GM21576 (cell line): ENCODE measurements at regions not wholly inside any gene's neighbourhood (a gene's known extent, or its start where the extent isn't known, plus 50 kb on each side); places are given as distances from the start of the nearest gene placed in this dataset.
"Not testable (repeated sequence)": the region's sequence is repeated elsewhere in the genome, so short reads cannot be mapped to it uniquely, and the experiment has no call there.

Source experiments
- ATAC-seq: cut with Tn5 transposase; IDR thresholded peaks from one replicate; pipeline ENCODE4 v1.9.1; 2021; ENCODE audit warnings: mild to moderate bottlenecking, moderate library complexity; ENCODE audit not compliant: unreplicated experiment

DNA sequence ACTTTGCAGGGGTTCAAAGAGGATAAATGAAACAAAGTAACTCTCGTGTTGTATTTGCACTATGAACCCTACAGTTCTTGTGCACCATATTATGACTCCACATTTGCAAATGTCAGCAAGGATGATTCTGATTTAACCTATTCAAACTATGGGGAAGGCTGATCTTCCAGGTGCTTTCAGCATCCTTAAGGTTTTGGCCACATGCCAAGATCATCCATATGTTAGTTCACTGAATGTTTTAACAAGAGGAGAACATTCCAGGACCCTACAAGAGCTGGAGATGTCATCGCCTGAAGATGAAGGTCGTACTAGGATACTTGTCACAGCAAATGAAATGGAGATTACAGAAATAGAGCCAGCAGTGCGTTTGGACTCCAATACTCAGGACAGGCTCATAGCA, 114.2 kb downstream of the DHRS2 start:
- no peak for ATAC-seq

DNA sequence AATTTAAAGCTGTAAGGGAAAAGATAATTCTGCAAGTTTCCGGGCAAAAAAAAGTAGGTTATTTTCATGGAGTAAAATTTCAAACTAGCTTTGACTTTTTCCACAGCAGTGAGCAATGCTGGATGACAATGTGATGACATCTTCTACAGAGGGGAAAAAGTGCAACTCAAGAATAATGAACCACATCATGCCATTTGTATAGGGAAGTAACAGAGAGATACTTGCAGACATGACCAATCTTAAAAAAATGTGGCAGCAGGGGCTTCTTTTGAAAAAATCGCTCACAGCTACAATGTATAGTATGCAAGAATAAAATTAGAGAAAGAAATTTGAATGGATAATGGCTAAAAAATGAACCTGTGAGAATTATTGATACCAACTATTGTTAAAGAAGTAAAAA, 115.5 kb downstream of the DHRS2 start:
- no peak for ATAC-seq

DNA sequence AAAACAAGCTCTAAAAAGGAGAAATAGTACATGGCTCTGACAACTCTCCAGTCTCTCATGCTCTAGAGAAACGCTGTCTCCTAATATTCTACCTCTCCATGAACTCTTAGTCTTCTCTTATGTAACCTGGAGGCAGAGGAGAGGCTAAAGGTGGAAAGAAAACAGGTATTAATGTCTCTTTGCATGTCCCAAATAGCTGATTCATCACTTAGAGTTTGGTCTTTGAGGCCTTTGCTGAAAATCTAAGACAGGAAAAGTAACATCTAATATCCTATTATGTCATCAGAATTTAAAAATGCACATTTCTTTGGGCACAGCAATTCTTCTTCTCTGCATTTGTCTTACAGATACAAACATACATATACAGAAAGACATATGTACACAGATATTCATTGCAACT, 127.2 kb downstream of the DHRS2 start:
- no peak for ATAC-seq

DNA sequence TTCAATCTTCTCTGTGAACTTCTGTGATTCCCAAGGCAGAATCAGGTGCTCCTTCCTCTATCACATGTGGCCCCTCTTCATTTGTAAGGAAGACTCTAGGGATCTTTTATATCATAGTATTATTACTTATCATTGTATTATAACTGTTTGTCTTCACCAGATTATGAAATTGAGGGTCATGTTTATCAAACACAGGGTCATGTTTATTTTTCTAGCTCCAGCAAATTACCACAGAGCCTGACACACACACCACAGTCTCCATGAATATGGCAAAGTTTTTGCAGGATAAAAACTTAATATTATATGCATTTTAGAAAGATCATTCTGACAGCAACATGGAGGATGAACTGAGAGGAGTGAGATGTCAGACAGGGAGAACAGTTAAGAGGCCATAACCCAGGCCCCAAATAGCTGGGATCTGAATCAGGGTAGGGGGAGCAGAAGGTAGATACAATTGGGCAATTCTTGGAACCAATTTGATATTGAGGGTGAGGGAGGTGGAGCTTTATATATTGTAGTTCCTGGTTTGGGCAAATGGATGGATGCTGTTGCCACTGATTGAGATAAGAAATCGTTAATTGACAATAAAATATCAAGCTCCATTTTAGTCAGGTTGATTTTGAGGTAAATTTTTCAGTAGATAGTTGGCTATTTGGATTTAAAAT, 130.7 kb downstream of the DHRS2 start:
- ATAC-seq, result no peak

DNA sequence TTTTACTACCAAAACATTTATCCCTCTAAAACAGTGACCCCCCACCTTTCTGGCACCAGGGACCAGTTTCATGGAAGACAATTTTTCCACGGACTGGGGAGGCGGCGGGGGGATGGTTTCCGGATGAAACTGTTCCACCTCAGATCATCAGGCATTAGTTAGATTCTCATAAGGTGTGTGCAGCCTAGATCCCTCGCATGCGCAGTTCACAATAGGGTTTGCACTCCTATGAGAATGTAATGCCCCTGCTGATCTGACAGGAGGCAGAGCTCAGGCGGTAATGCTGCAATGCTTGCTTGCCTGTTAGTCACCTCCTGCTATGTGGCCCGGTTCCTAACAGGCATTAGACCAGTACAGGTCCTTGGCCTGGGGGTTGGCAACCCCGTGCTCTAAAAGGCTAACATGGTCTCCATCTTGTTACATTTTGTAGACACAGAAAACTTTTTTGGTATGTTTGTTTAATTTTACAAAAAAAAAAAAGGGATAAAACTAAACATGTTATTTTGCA, 133.1 kb downstream of the DHRS2 start:
- ATAC-seq, result not testable (repeated sequence)

DNA sequence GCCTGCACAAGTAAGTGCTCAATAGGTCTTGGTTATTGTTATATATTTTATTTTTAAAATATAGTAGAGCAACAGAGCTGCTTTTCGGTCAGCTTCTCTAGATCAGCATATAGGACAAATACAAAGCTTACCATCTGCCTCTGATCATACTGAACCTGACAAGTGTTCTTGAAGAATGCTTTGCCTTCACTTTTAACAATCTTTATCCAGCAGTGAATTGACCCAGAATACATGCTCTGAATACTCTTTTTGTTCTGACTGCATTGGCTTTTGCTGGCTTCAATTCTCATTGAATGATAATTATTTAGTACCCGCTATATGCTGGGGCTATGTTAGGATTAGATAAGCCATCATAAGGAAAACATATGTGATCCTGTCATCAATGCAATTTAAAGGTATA, 137.8 kb downstream of the DHRS2 start:
- ATAC-seq, result no peak

DNA sequence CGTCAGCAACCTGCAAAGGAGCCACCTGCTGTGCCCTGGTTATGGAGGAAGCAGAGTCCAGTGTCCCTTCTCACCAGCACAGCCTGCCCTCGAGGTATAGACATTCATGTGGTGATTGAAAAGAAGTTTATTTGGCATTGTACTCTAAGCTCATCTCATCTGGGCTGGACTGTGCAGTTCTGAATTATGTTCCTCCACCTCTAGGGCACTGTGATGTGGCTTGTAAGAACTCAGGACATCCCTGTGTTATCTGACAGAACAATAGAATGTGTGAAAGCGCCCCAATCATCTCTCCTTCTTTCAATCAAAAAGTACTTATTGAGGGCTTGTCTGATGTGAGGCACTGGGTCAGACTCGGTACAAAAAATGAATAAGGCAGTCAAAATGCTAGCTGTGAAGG, 140.1 kb downstream of the DHRS2 start:
- no peak for ATAC-seq

DNA sequence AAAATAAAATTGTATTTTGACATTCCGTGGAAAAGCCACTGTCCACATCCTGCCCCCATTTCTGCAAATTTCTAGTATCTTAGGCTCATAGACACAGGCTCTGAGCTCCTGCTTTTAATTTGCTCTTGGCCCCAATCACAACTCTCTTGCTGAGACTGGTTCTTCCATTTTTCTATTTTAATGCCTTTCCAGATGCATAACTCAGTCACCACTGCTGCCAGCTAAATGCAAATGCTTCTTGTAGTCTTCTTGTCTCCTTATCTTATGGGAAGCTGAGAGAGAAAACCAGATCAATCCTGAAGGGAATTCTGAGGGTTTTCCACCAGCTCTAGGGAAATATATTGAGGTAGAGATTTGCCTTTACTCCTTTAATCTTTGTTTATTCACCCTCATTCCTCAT, 149.0 kb downstream of the DHRS2 start:
- no peak for ATAC-seq

DNA sequence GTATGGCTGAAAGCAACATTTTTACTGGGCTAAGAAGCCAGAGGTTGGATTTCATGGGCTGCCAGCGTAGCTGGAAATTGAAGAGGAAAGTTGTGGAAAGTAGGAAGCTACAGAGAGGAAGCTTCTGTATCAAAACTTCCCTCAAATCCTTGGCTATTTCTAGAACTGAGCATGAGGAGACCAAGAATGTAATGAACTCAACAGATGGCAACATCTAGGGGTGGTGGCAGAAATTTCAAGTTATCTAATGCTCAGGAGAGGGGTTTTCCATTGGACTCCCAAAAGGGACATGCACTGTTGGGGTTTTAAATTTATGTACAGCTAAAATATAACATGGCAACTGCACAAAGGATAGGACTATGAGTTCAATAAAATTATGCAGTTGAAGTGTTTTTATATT, 151.3 kb downstream of the DHRS2 start:
- ATAC-seq, result no peak

DNA sequence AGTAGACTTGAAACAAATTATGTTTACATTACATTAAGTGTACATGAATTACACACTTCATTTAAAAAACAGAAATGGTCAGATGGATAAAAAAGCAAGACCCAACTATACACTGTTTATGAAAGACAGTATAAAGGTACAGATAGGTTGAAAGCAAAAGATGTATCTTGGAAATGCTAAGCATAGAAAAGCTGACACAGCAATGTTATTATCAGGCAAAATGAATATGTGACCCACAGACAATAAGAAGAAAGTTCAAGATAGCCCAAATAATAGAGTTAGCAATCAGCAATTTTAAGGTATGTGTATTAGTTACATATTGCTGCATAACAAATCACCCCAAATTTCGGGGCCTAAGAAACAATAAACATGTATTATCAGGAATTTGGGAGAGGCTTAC, 153.5 kb downstream of the DHRS2 start:
- ATAC-seq, result no peak

DNA sequence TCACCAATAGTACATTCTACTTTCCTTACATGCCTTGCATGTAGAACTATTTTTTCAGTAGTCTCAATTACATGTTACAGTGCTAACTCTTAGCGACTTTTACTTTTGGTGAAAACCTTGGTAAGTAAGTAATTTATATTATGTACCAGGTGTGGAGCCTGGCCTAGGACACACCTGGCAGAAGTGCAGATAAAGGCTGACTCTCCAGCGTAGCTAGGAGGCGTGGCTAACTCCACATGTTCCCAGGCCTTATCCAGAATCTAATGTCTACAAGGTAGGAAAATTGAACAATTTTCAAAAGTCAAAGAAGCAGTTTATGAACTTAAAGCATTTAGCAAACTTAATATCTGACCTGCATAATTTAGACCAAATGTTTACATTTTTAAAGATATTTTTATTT, 157.4 kb downstream of the DHRS2 start:
- ATAC-seq, result no peak

DNA sequence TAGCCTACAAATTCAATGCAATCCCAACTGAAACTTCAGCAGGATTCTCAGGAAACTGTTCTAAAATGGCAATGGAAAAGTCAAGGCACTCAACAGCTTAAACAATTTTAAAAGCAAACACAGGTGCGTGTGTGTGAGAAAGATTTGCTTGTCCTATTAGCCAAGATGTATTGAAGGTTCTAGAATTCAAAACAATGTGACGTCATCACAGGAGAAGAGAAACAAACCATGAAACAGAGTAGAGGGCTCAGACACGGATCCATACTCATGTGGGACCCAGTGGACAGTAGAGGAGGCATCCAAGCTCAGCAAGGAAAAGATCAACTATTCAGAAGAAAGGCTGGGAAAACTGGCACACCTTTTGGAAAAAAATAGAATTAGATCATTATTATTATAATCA, 152.8 kb upstream of the DHRS4 start:
- ATAC-seq, result no peak

DNA sequence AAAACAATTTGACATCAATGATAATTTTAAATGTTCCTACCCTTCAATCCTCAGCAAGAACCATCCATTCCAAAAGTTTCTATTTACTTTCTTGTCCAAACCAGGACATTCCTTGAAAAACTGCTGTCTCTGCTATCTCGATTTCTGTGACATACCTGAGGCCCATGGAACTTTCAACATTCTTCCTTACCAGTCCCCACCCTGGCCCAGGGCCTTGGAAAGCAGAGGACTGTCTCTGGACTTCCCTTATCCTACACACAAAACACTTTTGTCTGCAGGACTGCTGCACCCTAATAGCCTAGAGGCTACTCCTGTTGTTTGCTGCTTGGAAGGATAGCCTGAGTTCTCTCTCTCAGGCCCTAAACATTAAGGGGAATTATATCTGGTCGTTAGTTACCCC, 151.8 kb upstream of the DHRS4 start:
- no peak for ATAC-seq

DNA sequence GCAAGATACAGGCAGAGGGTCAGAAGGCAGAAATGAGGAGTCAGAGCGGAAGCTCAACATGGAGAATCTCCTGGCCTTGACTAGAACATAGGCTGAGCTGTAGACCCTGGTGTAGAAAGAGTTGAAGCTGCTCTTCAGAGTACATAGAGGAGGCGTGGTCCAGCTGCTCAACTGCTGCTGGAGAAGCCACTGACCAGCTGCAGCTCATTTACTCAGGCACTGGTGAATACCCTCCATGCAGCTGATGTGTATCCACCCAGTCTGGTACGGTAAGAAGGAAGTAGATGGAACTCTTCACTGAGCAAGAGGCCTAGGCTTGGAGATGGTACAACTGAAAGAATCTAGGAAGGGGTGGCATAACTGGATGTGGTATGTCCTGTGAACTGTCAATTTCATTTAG, 148.8 kb upstream of the DHRS4 start:
- ATAC-seq, result no peak

DNA sequence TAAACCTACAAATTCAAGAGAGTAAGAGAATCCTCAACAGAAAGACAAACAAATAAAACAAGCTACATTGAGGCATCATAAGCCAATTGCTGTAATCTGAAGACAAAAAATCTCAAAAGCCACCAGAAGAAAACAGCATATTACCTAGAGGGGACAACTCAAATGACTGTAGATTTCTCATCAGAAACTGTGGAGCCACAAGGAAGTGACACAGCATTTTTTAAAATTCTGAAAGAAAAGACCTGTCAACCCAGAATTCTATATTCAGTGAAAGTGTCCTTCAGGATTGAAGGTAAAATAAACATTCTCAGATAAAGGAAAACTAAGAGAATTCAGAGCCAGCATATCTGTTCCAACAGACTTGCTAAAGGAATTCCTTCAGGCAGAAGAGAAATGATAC, 147.8 kb upstream of the DHRS4 start:
- no peak for ATAC-seq

DNA sequence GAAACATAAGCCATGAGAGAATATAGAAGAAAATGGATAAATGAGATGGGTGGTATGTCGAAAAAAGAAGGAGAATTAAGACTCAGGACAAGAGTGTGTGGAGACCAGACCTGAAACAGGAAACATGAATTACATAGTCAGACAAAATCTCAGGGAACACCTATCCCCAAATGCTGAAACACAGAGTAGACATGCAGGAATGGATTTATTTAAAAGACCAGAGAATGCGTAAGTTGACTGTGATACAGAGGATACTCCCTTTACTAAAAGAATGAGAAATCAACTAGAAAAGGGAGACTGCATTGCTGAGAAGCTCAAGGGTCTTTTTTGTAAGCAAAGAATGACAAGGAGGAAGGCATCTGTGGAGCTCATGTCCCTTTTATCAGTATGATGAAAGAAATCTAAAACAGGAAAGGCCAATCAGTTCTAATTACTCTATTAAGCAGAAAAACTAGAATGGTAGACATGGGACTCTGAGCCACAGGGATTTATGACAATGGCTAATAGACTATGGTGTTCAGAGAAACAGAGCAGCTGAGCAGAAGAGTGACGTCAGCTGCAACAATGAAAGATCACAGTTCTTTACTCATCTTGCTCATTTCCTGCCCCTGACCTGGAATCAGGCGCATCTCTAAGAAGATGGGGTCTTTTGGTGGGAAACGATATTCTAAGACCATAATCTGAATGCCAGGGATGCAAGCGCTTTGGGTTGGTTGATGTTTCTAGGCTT, 138.9 kb upstream of the DHRS4 start:
- ATAC-seq, result no peak

DNA sequence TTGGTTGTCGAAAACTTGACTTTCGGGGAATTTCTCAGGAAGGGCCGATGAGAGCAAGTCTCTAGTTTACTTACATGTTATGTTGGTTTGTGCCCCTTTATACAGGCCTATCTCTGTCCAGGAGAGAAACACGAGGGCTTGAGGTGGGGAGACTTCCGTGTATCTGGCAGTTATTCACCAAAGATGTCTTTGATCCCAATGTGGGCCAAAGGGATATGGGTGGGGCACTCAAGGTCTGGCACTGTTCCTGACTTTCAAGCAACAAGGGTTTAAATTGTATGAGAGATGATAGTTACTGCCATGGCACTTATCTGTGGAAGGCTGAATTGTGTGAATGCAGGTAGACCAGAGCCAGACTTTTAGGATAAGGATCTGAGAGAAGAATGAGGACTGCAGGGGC, 137.2 kb upstream of the DHRS4 start:
- no peak for ATAC-seq

DNA sequence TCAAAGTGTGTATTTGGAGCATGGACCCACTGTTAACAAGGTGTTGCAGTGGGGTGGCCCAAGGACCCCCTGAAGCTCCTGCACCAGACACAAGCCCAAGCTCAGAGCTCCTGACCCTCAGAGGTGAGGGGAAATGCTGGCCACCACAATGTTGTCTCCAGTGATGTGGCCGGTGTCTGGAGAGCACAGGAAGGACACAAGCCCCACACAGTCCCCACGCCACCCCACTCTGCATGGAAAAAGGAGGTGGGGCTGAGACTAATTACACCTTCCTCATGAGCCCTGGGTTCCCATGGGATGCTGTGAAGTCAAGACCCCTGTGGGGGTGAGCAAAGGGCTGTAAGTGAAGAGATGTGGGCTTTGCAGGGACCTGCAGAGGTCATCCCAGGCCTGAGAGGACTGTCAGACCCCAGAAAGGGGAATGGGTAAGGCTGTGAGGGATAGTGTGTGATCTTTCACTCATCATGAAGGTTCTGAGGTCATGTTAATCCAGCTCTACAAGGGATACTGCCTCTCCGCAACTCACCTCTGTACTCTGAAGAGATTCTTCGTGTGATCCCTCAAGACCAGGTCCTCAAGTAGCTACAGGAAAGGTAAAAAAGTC, 136.3 kb upstream of the DHRS4 start:
- no peak for ATAC-seq

DNA sequence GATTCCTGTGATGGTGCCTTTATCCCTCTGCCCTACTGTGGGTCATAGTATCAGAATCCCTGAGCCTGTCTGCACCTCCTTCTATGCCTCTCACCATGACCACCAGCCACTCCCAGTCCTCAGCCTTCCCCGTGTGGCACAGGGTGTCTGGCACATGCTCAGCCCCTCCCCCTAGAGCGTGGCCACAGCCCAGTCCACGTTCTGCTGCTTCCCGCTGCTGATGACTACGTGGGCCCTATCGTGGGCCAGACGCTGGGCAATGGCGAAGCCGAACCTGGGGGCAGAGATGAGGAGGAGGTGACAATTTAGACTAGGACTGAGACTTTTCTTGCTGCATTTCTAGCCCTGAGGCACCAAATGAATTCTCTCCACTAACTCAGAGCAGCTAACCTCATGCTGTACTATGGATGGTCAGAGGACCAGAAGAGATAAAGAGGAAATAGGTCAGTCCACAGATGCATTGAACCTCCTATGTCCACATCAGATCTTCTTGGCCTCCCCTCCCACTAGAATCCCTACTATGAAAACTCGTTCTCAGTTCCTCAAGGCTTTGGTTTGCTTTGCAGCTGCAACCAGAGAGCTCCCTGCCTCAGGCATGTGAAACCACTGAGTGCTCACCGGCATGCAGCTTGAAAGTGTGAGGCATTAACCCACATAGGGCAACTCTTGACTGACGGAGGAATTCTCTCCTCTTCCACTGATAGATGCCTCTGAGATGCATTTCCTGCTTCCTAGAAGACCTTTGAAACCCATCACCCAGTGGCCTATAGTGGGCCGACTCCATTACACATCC, 126.3 kb upstream of the DHRS4 start:
- ATAC-seq, result no peak

DNA sequence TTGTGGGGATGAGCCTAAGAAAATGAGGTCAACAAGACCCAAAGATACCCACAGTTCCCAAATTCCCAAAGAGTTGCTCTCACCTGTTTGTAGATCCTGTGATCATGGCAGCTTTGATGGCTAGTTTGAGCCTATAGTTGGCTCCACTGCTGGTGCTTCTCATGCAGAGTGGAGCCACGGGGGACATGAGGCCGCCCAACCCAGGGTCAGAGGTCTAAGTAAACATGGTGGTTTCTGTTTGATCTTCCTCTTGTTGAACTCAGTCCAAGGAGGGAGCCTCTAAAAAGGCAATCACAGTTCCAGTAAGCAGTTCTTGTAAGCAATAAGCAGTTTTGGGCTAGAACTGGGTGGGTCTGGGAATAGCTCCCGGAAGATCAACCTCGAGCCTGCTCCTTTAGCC, 125.6 kb upstream of the DHRS4 start:
- ATAC-seq, result no peak

DNA sequence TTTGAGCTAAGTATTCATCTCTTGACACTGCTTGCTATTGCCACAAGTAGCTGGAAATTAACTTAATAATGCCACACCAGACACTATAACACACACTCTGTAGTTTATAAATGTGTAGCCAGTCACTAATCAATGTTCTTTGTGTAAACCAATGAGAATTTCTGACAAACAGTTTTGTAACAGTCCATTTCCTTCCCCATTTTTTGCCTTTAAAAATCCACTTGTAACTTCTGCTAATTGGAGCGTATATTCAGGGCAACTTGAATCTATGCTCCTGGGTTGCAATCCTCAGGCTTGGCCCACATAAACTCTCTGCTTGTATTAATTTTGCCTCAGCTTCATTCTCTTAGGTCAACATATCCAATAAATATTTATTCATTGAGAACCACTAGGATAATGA, 125.0 kb upstream of the DHRS4 start:
- ATAC-seq, result no peak
